ENCODE measurements at regions not wholly inside any gene's neighbourhood (a gene's known extent, or its start where the extent isn't known, plus 50 kb on each side); places are given as distances from the start of the nearest gene placed in this dataset.

DNA sequence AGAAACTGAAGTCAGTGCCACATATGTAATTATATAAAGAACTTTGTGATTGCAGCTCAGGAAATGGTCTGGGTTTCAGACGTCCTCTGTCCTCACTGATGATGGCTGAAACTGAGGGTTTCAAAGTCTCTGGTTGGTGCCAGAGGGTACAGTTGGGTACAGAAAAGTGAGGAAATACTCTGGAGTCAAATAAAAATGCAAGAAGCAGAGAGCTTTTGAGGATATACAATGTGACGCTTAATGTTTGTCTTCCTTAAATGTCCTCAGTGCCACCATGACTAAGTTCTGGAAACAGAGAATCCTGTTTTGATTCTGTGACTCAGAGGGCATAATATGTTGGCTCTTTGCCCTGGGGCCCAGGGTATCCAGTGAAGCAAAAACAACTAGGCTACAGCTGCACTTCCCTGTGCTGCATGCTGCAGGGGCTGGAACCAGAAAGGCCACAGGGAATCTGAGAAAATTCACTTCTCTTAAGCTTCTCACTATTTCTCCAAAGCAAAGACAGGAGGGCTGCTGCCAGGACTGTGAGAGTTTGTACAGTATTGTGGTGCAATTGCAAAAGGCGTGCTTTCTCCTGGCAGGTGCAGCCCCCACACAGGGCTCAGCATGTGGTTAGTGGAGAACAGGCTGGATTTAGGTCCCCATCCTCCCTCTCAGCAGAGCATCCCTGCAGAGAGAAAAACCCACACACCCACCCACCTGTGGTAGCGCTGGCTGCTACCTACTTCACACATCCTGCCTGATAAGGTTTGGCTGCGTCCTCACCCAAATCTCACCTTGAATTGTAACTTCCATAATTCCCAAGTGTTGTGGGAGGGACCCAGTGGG is 169.5 kb upstream of the SVIL start:
- Histone ChIP-seq H3K18ac (ENCODE audit: insufficient read length, low read depth, low read length) (no peak overlapping the region), H3T11ph (ENCODE audit: low read length) (no peak overlapping the region), H4K20me1 (ENCODE audit: control insufficient read depth, insufficient read depth, insufficient read length) (no peaks in the 10 kb centered on the region), H4K8ac (replicated peaks; ENCODE audit: insufficient read length, low read depth, low read length) (no peak overlapping the region), H2BK12ac (ENCODE audit: insufficient read length, low read depth, low read length) (no peak overlapping the region), H3K27ac (ENCODE audit: insufficient read length, low read depth, low read length) (no peak overlapping the region), H3K4ac (ENCODE audit: low read depth, low read length) (no peak overlapping the region), H2AFZ (ENCODE audit: low read length) (no peak overlapping the region), H2BK15ac (ENCODE audit: low read depth, low read length) (no peak overlapping the region), H3K79me2 (ENCODE audit: insufficient read depth, low read length) (no peaks in the 10 kb centered on the region), H3K4me1 (ENCODE audit: insufficient read depth, low read length) (no peaks in the 10 kb centered on the region), H4K91ac (ENCODE audit: insufficient read length, low read depth, low read length) (no peak overlapping the region), H3K4me2 (ENCODE audit: insufficient read depth, insufficient read length, low read length) (no peak overlapping the region), H2BK120ac (ENCODE audit: low read depth, low read length, poor library complexity, severe bottlenecking) (no peak overlapping the region), H3K79me1 (ENCODE audit: insufficient read depth, low read depth, low read length, poor library complexity, severe bottlenecking) (no peaks in the 10 kb centered on the region), H3K9ac (ENCODE audit: extremely low read depth, insufficient read length, low read length) (no peak overlapping the region), H3K9me3 (ENCODE audit: control insufficient read depth, low read depth, low read length) (no peaks in the 10 kb centered on the region), H4K5ac (ENCODE audit: insufficient read length, low read depth, low read length) (no peak overlapping the region), H2BK20ac (ENCODE audit: low read depth, low read length, poor library complexity, severe bottlenecking) (no peak overlapping the region), H3K27me3 (ENCODE audit: insufficient read depth, low read length) (no peaks in the 10 kb centered on the region), H3K14ac (ENCODE audit: insufficient read depth, low read length) (no peak overlapping the region), H3K23me2 (ENCODE audit: insufficient read length, low read depth, low read length, poor library complexity, severe bottlenecking) (no peaks in the 10 kb centered on the region), H3K23ac (ENCODE audit: insufficient read length, low read depth, low read length) (no peak overlapping the region), H2BK5ac (ENCODE audit: insufficient read length, low read length) (no peak overlapping the region), H3K56ac (ENCODE audit: insufficient read length, low read depth, low read length) (no peak overlapping the region), H2AK5ac (ENCODE audit: insufficient read length, low read length) (no peak overlapping the region)
- H3K4me1 Mint-ChIP-seq, result no peaks in the 10 kb centered on the region
- H3K9me3 Mint-ChIP-seq, result no peaks in the 10 kb centered on the region; a peak in 1 of 5 replicates
- no peak for DNase-seq
- WGBS (ENCODE audit: extremely low coverage, insufficient read length, low lambda C conversion rate), result no CpG with 5 or more reads among the region's 5 CpGs
- H3K27me3 Mint-ChIP-seq (ENCODE audit: low read depth), result peaks cover 10% of the 10 kb centered on the region
- H3K4me3 Mint-ChIP-seq, result no peak overlapping the region
- H3K36me3 Mint-ChIP-seq (ENCODE audit: insufficient read depth in 1 of 3, low read depth in 3 of 3), result no peaks in the 10 kb centered on the region
- TF ChIP-seq, protein P1, sequence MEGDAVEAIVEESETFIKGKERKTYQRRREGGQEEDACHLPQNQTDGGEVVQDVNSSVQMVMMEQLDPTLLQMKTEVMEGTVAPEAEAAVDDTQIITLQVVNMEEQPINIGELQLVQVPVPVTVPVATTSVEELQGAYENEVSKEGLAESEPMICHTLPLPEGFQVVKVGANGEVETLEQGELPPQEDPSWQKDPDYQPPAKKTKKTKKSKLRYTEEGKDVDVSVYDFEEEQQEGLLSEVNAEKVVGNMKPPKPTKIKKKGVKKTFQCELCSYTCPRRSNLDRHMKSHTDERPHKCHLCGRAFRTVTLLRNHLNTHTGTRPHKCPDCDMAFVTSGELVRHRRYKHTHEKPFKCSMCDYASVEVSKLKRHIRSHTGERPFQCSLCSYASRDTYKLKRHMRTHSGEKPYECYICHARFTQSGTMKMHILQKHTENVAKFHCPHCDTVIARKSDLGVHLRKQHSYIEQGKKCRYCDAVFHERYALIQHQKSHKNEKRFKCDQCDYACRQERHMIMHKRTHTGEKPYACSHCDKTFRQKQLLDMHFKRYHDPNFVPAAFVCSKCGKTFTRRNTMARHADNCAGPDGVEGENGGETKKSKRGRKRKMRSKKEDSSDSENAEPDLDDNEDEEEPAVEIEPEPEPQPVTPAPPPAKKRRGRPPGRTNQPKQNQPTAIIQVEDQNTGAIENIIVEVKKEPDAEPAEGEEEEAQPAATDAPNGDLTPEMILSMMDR (conservative IDR thresholded peaks at IDR 0.05), result no peak
- H3K27ac Mint-ChIP-seq, result no peak overlapping the region
